HG03439 (cell line): ENCODE measurements at regions not wholly inside any gene's neighbourhood (a gene's known extent, or its start where the extent isn't known, plus 50 kb on each side); places are given as distances from the start of the nearest gene placed in this dataset.

Experiments
- ATAC-seq: cut with Tn5 transposase; IDR thresholded peaks from one replicate; pipeline ENCODE4 v1.9.1; 2021; ENCODE audit warnings: mild to moderate bottlenecking, moderate library complexity; ENCODE audit not compliant: unreplicated experiment

DNA sequence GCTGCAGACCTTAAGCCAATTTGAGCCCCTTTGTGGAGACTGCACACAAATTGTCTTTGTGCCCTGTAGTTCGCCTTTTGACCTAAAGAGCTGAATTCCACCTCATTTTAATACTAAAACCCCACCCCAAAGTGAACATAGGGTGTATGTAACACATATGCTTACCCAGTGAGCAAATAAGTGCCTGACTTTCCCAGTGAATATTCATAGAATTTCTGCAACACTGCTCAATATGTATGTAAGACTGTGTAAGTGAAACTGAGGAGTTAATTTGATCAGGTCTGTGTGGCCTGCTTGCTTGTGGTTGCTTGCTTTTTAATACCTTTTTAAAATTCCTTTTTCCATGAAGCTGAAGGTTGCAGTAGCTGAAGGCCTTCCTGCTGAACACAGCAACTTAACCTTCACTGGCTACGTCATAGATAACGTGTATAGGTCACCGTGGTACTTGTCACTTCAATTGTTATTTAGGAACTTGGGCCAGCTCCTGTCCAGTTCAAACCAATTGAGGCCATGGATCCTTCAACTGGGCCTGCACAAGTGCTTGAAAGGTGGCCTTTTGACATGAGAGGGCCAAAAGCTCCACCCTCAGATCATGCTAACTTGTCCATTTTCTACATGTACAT is 131.7 kb upstream of the BTBD3 start:
- no peak for ATAC-seq

DNA sequence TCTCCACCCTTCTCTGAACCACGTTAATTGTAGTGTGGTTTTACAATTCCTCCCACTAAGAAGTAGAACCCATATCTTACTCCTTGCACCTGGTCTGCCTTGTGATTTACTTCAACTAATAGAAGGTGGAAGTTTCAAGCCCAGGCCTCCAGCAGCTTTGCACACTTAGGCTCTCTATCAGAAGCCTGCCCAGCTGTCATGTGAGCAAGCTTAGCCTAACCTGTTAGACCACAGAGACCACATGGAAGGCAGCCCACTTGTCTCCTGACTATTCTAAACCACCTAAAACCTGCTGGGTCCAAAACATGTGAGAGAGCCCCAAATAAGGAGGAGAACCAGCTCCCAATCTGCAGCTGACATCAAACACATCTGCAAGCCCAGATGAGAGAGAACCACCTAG is 127.6 kb upstream of the BTBD3 start:
- no peak for ATAC-seq

DNA sequence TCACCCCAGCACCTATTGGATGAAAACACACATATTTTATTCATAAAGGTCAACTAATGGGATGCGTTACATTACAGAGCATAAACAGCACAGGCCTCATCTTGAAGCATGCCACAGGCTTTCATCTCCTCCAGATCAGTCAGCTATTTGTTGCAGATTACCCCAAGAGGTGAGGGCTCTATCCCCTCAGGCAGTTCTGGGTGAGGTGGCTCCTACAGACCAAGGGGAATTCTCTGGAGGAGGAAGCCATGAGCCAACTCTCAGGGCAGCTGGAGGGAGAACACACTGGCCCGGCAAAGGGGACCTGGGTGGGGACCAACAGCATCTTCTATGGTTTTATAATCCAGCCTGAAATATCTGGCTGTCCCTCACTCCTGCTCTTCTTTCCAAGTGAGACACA is 126.4 kb upstream of the BTBD3 start:
- ATAC-seq = no peak

DNA sequence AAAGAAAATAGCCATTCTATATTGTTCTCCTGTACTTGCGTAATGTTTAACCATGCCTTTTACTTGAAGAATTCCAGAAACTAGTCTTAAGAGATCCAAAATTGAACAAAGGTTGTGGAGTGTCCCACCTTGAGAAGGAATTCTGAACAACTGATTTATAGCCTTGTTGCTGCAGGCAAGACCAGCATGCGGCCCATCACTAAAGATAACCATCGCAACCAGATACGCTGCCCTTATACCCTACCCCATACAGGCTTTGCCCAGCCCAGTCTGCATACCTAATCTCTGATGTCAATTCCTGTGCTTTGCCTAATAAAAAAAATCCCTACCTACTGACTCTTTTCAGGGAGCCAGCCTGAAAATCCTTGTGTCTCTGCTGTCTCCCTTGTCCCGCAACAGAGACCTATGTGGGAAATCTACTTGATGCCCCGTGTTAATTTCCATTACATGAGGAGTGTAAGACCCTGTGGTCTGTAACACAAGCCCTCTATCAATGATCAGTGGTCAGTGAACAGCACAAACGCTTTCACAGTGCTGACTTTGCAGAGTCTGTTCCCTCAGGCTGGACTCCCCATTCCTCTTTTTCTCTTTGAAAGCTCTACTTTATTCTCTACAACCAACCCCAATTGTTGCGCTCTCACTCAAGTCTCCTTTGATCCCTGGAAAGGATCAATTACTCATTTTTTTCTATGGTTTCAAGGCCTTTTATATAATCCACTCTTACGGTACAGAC is 125.7 kb upstream of the BTBD3 start:
- ATAC-seq = no peak

DNA sequence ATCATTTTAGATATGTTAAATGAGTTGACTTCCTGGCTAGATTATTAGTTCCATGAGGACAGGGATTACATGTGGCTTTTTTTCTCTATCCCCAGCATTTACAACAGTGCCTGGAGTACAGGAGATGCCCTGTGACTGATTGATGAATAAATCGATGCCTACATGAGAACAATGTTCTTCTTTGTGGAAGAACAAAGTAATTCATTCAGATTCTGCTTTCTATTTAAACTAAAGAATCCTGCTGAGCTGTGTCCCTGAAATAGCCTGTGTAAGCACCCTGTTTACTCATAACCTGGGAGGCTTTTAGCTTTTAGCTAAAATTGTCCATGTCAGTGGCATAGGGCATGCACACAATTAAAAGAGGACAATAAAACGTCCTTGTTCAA is 125.1 kb upstream of the BTBD3 start:
- ATAC-seq = no peak

DNA sequence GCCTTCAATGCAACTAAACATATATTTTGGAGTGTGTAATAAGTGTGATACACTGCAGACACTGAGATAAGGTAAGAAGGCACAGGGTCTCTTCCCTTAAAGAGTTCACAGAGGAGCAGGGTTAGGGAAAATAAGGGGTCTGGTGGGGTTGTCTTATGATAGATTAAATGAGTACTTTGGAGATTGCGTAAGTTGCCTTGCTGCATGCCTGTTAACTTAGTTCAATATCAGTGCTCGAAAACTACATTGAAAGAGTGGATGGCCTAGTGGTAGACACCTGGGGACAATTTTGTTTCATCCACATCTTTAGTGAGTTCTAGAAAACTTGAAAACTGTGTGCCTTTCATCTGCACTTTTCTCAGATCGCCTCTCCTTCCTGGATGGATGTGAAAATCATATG is 123.2 kb upstream of the BTBD3 start:
- no peak for ATAC-seq

DNA sequence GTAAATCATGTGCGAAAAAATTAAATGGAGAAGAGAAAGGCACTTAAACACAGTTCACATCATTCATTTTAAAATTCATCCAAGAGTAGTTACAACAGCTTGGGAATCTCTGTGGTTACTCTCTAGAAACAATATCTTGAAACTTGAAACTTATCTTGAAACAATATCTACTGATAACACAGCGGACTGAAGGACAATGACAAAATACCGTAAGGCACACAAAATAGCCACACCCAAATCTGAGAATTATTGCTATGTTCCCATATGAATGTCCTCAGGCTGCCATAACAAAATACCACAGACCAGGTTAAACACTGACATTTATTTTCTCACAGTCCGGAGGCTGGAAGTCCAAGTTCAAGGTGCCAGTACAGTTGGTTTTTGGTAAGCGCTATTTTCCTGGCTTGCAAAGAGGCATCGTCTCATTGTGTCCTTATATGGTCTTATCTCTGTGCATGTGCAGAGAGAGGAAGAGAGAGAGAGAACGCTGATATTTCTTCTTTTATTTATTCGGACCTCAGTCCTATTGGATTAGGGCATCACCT is 122.5 kb upstream of the BTBD3 start:
- no peak for ATAC-seq

DNA sequence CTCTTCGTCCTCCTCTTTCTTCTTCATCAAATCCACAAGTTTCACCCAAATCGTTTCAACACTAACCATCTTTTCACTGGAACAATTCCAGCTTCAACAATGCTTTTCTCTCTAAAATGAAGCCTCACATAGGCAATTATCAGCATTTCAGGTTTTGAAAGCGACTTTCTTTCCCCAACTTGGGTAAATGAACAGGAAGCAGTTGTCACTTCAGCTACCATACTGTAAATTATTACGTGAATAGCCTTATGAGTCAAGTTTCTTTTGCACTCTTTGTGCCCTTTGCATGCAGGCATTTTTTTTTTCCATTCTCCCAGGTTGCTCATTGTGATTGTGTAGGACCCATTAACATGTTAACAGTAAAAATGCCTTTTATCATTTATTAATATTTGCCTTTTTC is 121.7 kb upstream of the BTBD3 start:
- no peak for ATAC-seq

DNA sequence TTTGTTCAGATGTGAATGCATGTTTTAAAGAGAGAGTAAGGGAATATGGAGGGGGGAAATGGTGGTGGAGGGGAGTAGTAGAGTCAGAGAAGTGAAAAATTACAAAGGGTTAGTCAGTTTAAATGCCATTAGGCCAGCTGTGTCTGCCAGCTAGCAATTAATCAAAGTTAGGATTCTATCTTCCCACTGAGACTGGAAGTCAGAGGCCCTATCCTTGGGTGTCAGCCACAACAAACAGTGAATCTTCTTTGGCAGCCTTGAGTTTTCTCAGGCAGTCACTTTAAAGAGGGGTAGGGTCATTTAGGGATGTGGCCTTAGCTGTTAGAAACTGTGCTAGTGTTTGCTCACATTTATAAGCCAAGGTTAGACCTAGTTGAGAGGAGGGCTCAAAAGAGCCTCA is 120.5 kb upstream of the BTBD3 start:
- ATAC-seq = no peak

DNA sequence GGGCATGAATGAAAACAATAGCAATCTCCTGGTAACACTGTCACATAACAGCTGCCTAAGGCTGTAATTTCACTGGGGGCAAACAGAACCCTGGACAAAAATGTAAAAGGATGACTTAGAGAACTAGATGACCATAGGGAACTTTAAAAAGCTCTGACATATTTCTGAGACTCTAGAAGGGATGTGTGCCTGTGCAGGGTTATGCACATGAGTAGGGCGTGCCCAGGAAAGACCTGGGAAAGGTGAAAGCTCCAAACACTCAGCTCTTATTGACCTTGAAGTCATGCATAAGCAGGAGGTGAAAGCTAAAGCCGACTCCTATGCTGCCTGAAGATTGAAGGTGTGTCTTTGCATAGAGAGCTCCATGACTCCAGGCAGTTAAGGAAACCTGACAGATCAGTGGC is 118.4 kb upstream of the BTBD3 start:
- ATAC-seq = no peak

DNA sequence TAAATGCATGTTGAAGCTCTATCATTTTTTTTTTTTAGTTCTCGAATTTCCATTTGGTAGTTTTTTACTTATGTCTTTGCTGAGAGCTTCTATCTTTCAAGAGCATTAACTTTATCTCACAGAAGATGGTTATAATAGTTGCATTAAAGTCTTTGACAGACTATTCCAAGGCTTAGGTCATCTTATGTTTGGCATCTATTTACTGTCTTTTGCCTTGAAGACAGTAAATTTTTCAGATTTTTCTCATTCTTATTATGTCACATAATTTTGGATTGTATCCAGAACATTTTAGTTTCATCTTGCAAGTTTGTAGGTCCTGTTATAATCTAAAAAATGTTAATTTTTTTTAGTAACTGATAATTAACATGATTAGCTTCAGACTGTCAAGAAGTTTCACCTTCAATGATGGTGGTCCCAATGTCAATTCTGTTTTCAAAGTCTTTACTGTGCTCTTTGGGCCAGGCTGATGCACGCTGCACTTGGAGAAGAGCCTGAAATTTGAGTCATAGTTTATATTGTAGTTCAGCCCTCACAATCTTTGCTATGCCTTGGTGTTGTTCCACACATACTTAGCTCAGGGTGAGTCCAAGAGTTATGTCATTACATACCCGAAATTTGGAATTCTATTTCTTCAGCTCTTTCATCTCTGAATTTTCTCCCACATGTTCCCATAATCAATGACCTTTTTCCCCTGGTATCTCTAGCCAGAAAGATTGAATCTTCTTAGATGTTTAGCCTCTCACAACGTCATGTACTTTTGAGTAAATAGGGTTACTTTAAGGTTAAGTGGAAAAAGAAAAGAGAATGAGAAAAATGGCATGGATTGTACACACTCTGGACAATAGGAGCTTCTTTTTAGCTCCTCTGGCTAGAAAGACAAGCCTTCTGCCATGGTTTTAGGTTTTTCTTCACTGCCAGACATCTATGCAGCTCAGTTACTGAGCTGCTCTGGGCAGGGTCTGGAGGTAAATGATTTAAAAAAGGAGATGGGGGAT is 110.3 kb upstream of the BTBD3 start:
- ATAC-seq = no peak

DNA sequence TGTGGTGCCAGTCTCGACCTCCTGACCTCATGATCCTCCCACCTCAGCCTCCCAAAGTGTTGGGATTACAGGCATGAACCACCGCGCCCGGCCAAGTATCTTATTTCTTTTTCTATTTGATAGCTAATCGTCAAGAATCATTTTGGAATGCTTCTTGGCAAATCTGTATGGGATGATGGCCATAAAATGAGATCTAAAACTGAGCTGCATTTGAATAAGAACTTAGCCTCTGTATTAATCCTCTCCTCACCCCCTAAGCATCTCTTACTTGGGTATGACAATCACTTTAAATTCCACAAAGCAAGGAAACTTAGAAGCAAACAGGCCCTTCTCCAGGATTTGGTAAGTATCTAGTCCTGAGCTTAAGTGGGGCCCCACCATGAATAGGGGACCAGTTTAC is 108.9 kb upstream of the BTBD3 start:
- ATAC-seq = no peak

DNA sequence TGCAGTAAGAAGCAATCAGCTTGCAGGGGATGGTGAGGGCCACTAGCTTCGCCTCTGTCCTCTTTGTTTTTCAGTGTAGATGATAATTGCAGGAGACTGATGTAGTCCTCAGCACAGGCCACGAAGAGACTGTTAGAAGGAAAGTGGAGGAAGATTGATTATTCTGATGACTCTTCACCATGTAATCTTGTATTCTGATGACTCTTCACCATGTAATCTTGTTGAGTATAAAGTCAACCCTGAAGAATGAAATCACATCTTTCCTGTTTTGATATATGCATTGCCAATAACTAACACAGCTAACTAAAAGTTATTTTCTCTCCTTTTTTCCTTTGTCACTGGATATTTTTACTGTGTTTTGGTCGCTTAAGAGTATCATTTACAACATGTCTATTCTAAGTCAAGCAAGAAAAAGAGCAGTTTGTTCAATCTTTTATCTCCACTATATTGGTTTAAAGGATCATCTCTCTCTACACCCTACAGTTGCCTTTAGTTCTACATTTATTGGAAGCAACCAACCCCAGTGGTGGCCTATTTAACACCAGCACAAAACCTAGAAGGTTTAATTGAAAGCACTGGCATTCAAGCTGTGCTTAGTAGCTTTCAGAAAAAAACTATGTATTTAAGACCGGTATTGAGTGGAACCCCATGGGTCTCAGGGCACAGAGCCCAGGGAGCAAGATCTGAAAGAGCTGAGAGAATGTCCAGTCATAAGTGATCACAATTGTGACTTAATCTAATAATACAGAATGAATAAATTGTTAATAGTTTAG is 107.2 kb upstream of the BTBD3 start:
- no peak for ATAC-seq

DNA sequence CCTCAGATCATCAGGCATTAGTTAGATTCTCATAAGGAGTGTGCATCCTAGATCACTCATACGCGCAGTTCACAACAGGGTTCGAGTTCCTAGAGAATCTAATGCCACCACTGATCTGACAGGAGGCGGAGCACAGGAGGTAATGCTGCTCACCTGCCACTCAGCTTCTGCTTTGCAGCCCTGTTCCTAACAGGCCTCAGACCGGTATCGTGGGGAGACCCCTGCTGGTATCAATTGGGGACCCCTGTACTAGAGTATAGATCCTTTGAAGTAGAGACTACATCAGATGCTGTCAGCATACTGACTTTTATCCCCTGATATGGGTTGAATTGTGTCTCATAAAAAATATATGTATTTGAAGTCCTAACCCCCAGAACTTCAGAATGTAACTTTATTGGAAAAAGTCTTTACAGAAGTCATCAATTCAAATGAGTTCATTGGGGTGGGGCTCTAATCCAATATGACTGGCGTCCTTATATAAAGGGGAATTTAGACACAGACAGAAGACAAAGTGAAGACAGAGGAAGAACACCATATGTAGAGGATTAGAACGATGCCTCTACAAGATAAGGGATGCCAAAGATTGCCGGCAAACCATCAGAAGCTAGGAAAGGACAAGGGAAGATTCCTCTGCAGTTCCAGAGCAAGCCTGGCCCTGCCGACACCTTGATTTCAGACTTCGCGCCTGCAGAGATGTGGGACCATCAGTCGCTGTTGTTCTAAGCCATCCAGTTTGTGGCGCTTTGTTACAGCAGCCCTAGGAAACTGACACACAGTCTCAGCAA is 104.4 kb upstream of the BTBD3 start:
- ATAC-seq = no peak

DNA sequence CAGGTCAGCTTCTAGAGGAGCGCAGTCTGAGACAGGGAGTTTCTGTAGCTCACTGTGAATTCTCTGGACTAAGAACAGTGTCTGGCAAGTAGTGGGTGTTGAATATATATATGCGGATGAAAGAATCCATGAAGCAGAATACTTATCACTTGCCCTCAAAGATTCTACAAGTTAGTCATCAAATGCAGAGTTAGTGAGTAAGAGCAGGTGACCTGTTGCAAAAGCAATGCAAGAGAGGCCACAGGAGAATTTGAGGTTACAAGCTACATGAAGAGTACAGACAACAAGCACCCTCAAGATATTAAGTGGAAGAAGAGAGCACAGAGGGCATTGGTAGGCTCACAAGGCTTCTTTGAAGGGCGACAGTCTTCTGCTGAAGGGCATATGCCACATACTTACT is 103.4 kb upstream of the BTBD3 start:
- ATAC-seq = no peak

DNA sequence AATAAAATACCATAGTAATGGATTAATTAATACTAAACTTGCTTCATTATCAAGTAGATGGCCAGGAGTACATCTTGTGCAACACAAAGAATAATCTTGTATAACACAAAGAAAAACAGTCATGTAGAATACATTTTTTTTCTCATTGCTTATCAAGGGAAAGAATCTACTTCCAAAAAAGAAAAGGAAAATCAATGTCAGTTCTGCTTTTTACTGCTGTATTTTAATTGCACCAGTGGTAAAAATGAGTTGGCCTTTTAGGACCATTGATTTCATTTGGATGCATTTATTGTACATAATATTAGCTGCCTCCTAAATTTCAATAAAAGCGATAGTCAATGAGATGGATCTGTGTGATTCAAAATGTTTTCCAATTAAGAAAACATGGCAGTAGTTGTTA is 96.9 kb upstream of the BTBD3 start:
- ATAC-seq = no peak

DNA sequence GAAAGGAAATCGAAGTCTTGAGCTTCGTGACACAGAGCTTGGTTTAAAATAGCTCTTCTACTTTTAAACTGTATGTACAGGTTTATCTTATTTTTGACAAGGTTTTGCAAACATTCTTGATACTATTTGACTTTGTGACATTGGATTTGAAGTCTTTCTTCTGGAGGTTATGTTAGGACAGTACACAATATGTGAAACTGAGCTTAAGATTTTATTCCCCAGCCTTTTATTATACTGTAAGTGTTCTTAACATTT is 95.2 kb upstream of the BTBD3 start:
- ATAC-seq = no peak

DNA sequence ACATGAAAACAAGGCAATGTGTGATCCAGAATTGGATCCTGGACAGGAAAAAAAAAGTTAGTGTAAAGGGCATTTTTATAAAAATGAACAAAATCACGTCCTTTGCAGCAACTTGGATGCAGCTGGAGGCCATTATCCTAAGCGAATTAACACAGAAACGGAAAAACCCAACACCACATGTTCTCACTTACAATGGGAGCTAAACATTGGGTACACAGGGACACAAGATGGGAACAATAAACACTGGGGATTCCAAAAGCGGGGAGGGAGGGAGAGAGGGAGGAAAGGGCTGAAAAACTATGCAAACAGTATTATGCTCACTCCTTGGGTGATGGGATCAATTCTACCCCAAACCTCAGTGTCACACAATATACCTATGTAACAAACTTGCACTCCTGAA is 91.4 kb upstream of the BTBD3 start:
- no peak for ATAC-seq

DNA sequence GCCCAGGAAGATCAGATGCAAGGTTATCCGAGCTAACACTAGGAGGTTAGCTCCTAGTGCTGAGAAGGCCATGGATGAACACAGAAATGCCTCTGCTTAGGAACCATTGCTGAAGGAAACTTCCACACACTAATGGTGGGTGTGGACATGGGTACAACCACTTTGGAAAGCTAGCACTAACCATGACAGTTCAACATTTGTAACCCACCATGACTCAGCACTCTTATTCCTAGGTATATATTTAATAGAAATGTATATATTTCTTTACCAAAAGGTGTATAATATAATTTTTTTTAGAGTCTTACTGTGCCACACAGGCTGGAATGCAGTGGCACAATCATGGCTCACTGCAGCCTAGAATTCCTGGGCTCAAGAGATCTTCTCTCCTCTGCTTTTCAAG is 85.3 kb upstream of the BTBD3 start:
- ATAC-seq = no peak

DNA sequence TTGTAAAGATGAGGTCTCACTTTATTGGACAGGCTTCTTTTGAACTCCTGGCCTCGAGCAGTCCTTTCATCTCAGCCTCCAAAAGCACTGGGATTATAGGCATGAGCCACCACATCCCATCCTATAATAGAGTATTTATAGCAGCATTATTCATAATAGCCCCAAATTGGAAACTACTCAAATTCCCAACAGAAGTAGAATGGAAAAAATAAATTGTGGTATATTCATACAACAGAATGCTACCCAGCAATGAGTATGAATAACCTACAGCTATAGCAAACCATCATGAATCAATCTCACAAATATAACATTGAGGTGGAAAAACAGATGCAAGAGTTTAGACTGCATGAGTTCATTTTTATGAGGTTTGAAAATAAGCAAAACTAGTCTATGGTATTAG is 84.8 kb upstream of the BTBD3 start:
- no peak for ATAC-seq
